HepG2 (cell line): ENCODE measurements at regions not wholly inside any gene's neighbourhood (a gene's known extent, or its start where the extent isn't known, plus 50 kb on each side); places are given as distances from the start of the nearest gene placed in this dataset.

ENCODE experiments used
- ARID3A ChIP-seq: IDR thresholded peaks from 2 replicates; pipeline ENCODE4 v1.6.1; 2012; ENCODE audit warnings: low read depth, low read length, improper control_type of control experiment
- ZBTB3 ChIP-seq: sonication (generic); formaldehyde crosslinking; IDR thresholded peaks from 2 replicates; pipeline ENCODE4 v1.4.0; 2020; ENCODE audit warnings: low read depth, mild to moderate bottlenecking, moderate library complexity, missing genetic modification reagents, borderline replicate concordance
- ZBTB40 ChIP-seq, 2 experiments: fragments of 450-650 bp in 1 of 2; sonication (generic) in 1 of 2; formaldehyde crosslinking in 1 of 2; IDR thresholded peaks; 2 replicates each; pipeline versions ENCODE4 v1.6.1 to v1.8.0; 2016 to 2022; ENCODE audit warnings: antibody characterized with exemption in 1 of 2, mild to moderate bottlenecking in 1 of 2, missing genetic modification reagents in 1 of 2

GRCh38 chrX:43573441-43574015 lies 82.6 kb upstream of the MAOA start (continued):
- TF ChIP-seq ZBTB40 (IDR thresholded peaks at IDR 0.05) = no peak
- TF ChIP-seq ZBTB40 (CRISPR knock-in tag; IDR thresholded peaks at IDR 0.05) = no peak
- no peak for TF ChIP-seq ARID3A
- TF ChIP-seq ZBTB3 (CRISPR knock-in tag) = no peak
- TF ChIP-seq, all 625 proteins: peak for 0
